K562 (cell line): ENCODE measurements at regions not wholly inside any gene's neighbourhood (a gene's known extent, or its start where the extent isn't known, plus 50 kb on each side); places are given as distances from the start of the nearest gene placed in this dataset.

Experiments
- ATAC-seq: fragments of 200-7000 bp; cut with Tn5 transposase; 3 replicates; pipeline ENCODE4 v1.9.1; 2020; ENCODE audit warnings: moderate library complexity
- BruUV-seq: library from RNA; stranded (reverse); fragments of 400-500 nt; replicated peaks from 2 replicates; lab custom pipeline; 2021; lab: Mats Ljungman, UMichigan
- CTCF ChIA-PET: fragments of 300-600 bp; formaldehyde crosslinking; extraction: SDS; loops from one replicate; lab custom pipeline; 2021; ENCODE audit warnings: low intra/inter-chr PET ratio; lab: Yijun Ruan, JAX
- POLR2A ChIA-PET: fragments of 300-600, 350-650 bp; sonication (Branson Sonifier 250); formaldehyde crosslinking; extraction: SDS; loops from one replicate; lab custom pipeline; 2021; ENCODE audit warnings: antibody characterized with exemption, inconsistent platforms; lab: Yijun Ruan, JAX
- DNase-seq, 4 experiments: peaks; one replicate each; pipeline versions ENCODE4 v3.0.0 to v3.0.0-alpha.2; 2011 to 2018; ENCODE audit warnings: low spot score in 3 of 4, mixed read lengths in 3 of 4; ENCODE audit errors: extremely low read depth in 1 of 4
- FAIRE-seq: peaks from 2 replicates; lab custom pipeline; 2011; peaks lifted over from hg19 to GRCh38; lab: Jason Lieb, UNC
- H2AFZ ChIP-seq: 2 replicates; pipeline ENCODE4 v1.6.0; 2011; ENCODE audit warnings: low read depth, low read length, control low read depth, inconsistent platforms
- H3K27ac ChIP-seq: fragments of 200-600 bp; 3 replicates; pipeline ENCODE4 v1.8.0; 2011; ENCODE audit warnings: low read depth, mild to moderate bottlenecking, control low read depth, inconsistent platforms, low read length, moderate library complexity, mixed read lengths; ENCODE audit errors: extremely low read depth
- H3K27me3 ChIP-seq, 2 experiments: fragments of 300-600 bp in 1 of 2; 2 replicates in 1 of 2; 3 replicates in 1 of 2; pipeline versions ENCODE4 v1.6.0 to v1.8.0; 2011; ENCODE audit warnings: inconsistent platforms in 2 of 2, low read length in 2 of 2, mild to moderate bottlenecking in 1 of 2, mixed read lengths in 1 of 2, moderate library complexity in 1 of 2; ENCODE audit not compliant: control insufficient read depth in 2 of 2, insufficient read depth in 2 of 2
- H3K36me3 ChIP-seq: fragments of 300-600 bp; 3 replicates; pipeline ENCODE4 v1.8.0; 2011; ENCODE audit warnings: mild to moderate bottlenecking, low read length, inconsistent platforms; ENCODE audit not compliant: control insufficient read depth, insufficient read depth
- H3K4me1 ChIP-seq, 2 experiments: fragments of 200-600 bp in 1 of 2; replicated peaks in 1 of 2; 2 replicates in 1 of 2; 3 replicates in 1 of 2; pipeline versions ENCODE4 v1.5.1 to v1.8.0; 2011; ENCODE audit warnings: inconsistent platforms in 2 of 2, low read length in 2 of 2, mild to moderate bottlenecking in 1 of 2, mixed read lengths in 1 of 2, moderate library complexity in 1 of 2; ENCODE audit not compliant: control insufficient read depth in 2 of 2, insufficient read depth in 2 of 2
- H3K4me2 ChIP-seq: 2 replicates; pipeline ENCODE4 v1.6.1; 2011; ENCODE audit warnings: low read length, control low read depth, inconsistent platforms, mixed read lengths; ENCODE audit not compliant: insufficient read depth
- H3K4me3 ChIP-seq: fragments of 200-600 bp; sonication (generic), shearing (Covaris generic); 2 replicates; pipeline ENCODE4 v1.5.1; 2016; ENCODE audit warnings: control low read depth, inconsistent platforms
- H3K79me2 ChIP-seq: fragments of 200-600 bp; 3 replicates; pipeline ENCODE4 v1.8.0; 2011; ENCODE audit warnings: low read length, inconsistent platforms; ENCODE audit not compliant: control insufficient read depth, insufficient read depth
- H3K9ac ChIP-seq, 2 experiments: 2 replicates each; pipeline versions ENCODE4 v1.6.0 to v1.6.1; 2011; ENCODE audit warnings: low read depth in 2 of 2, low read length in 2 of 2, control low read depth in 1 of 2, inconsistent platforms in 1 of 2, mild to moderate bottlenecking in 1 of 2, mixed read lengths in 1 of 2; ENCODE audit not compliant: insufficient read depth in 1 of 2
- H3K9me1 ChIP-seq: one replicate; pipeline ENCODE4 v1.6.0; 2011; ENCODE audit warnings: inconsistent platforms, mild to moderate bottlenecking, low read length, moderate library complexity; ENCODE audit not compliant: control insufficient read depth, insufficient read depth
- H3K9me3 ChIP-seq: replicated peaks from 2 replicates; pipeline ENCODE4 v1.5.1; 2011; ENCODE audit warnings: low read depth, low read length, inconsistent platforms; ENCODE audit not compliant: control insufficient read depth, insufficient read depth
- H4K20me1 ChIP-seq: replicated peaks from 2 replicates; pipeline ENCODE4 v1.6.1; 2011; ENCODE audit warnings: low read length, inconsistent platforms, mixed read lengths; ENCODE audit not compliant: control insufficient read depth, insufficient read depth
- ASH1L ChIP-seq: fragments of 450-650 bp; IDR thresholded peaks from 2 replicates; pipeline ENCODE4 v1.6.1; 2018; ENCODE audit warnings: borderline replicate concordance, mild to moderate bottlenecking, low read depth; ENCODE audit not compliant: partially characterized antibody
- CTBP1 ChIP-seq: fragments of 450-650 bp; IDR thresholded peaks from 2 replicates; pipeline ENCODE4 v1.6.1; 2016; ENCODE audit warnings: borderline replicate concordance
- ESRRA ChIP-seq: fragments of 450-650 bp; IDR thresholded peaks from 2 replicates; pipeline ENCODE4 v1.6.1; 2014; ENCODE audit warnings: low read depth, mild to moderate bottlenecking, moderate library complexity, borderline replicate concordance
- MAFK ChIP-seq: IDR thresholded peaks from 2 replicates; pipeline ENCODE4 v1.6.1; 2011; ENCODE audit warnings: low read length, improper control_type of control experiment
- MCM3 ChIP-seq: fragments of 450-650 bp; IDR thresholded peaks from 2 replicates; pipeline ENCODE4 v1.6.1; 2016
- MCM7 ChIP-seq, 2 experiments: fragments of 450-650 bp; IDR thresholded peaks; 2 replicates each; pipeline ENCODE4 v1.6.1; 2016 to 2018
- PTRF ChIP-seq: fragments of 450-650 bp; IDR thresholded peaks from 2 replicates; pipeline ENCODE4 v1.6.1; 2016; ENCODE audit warnings: mild to moderate bottlenecking, missing genetic modification characterization, missing compliant biosample characterization
- SIRT6 ChIP-seq: IDR thresholded peaks from one replicate; pipeline ENCODE4 v1.6.1; 2012; ENCODE audit warnings: low read depth, mild to moderate bottlenecking, control low read depth, inconsistent platforms, low read length, moderate library complexity
- TAF7 ChIP-seq: fragments of 450-650 bp; IDR thresholded peaks from 2 replicates; pipeline ENCODE4 v1.6.1; 2016; ENCODE audit warnings: missing genetic modification characterization, missing compliant biosample characterization
- TFAP4 ChIP-seq: sonication (generic); formaldehyde crosslinking; IDR thresholded peaks from 2 replicates; pipeline ENCODE4 v1.8.0; 2022; ENCODE audit warnings: missing genetic modification reagents, mild to moderate bottlenecking, moderate library complexity, borderline replicate concordance
- USF1 ChIP-seq: sonication (generic); formaldehyde crosslinking; IDR thresholded peaks from 2 replicates; pipeline ENCODE4 v1.9.0; 2022; ENCODE audit warnings: mild to moderate bottlenecking, missing genetic modification reagents
- ZFP30 ChIP-seq: fragments of 250-450 bp; sonication (Bioruptor Pico); IDR thresholded peaks from 2 replicates; pipeline ENCODE4 v1.8.0; 2022; ENCODE audit warnings: moderate library complexity, mild to moderate bottlenecking, inconsistent platforms, borderline replicate concordance
- ZNF133 ChIP-seq: fragments of 250-450 bp; sonication (Bioruptor Pico); IDR thresholded peaks from 2 replicates; pipeline ENCODE4 v1.4.0; 2020; ENCODE audit warnings: mild to moderate bottlenecking
- ZNF75A ChIP-seq: fragments of 450-650 bp; formaldehyde crosslinking; IDR thresholded peaks from 2 replicates; pipeline ENCODE4 v1.4.0; 2020; ENCODE audit warnings: mild to moderate bottlenecking
- ZNF830 ChIP-seq: fragments of 250-450 bp; sonication (Bioruptor Pico); IDR thresholded peaks from 2 replicates; pipeline ENCODE4 v1.5.0; 2021; ENCODE audit warnings: mild to moderate bottlenecking
- WGBS: fragments of 100-300 bp; shearing (Covaris generic); methylation state at CpG from one replicate; pipeline ENCODE4 v1.1.6; 2016; ENCODE audit warnings: low coverage, mixed read lengths; ENCODE audit not compliant: insufficient coverage; ENCODE audit errors: missing lambda C conversion rate; 5-methylcytosine and 5-hydroxymethylcytosine counted together
- in situ Hi-C: fragments of 300-500 bp; cut with MboI; formaldehyde crosslinking; loops from 4 replicates; pipeline ENCODE4 v1.15.0; 2018; ENCODE audit warnings: inconsistent platforms, mixed read lengths
- intact Hi-C: fragments of 100-400 bp; cut with micrococcal nuclease; formaldehyde crosslinking; loops from 2 replicates; pipeline ENCODE4 v1.14.2; 2022

GRCh38 chr2:193566276-193566675 is 1371.5 kb upstream of the TMEFF2 start:
- DNase-seq (no peak), FAIRE-seq (no peak), ATAC-seq (no peak)
- no peak for TF ChIP-seq ESRRA
- TF ChIP-seq ZNF75A: no peak
- TF ChIP-seq ZNF830 (CRISPR knock-in tag): no peak
- no peak for TF ChIP-seq TFAP4
- no peak for TF ChIP-seq MCM7 (IDR thresholded peaks at IDR 0.05)
- no peak for TF ChIP-seq ZNF133 (CRISPR knock-in tag)
- TF ChIP-seq MAFK: no peak
- TF ChIP-seq TAF7 (tag): no peak
- H3K9me1 ChIP-seq: no peaks in the 10 kb centered on the region
- no peaks in the 10 kb centered on the region for H3K79me2 ChIP-seq
- no peak overlapping the region for H3K4me3 ChIP-seq
- H2AFZ ChIP-seq: no peak overlapping the region
- 0% methylated on average over 2 of the region's 2 CpGs for WGBS
- intact Hi-C loops (no loop called here), in situ Hi-C loops (no loop called here)
- no peak overlapping the region for H3K4me2 ChIP-seq
- no peak overlapping the region for H3K27ac ChIP-seq
- H3K9me3 ChIP-seq: no peaks in the 10 kb centered on the region
- no TSS peak for BruUV-seq
- H4K20me1 ChIP-seq: no peaks in the 10 kb centered on the region
- ChIA-PET POLR2A (no interaction called here), CTCF (no interaction called here)
- H3K27me3 ChIP-seq: no peaks in the 10 kb centered on the region
- H3K36me3 ChIP-seq: no peaks in the 10 kb centered on the region
- no peaks in the 10 kb centered on the region for H3K4me1 ChIP-seq
- no peak overlapping the region for H3K9ac ChIP-seq

- intact Hi-C loops (no loop called here), in situ Hi-C loops (no loop called here)
- H3K36me3 ChIP-seq: no peaks in the 10 kb centered on the region
- no peak overlapping the region for H3K27ac ChIP-seq
- DNase-seq (no peak), FAIRE-seq (no peak), ATAC-seq (no peak)
- H3K9ac ChIP-seq: no peak overlapping the region
- H3K4me1 ChIP-seq: no peaks in the 10 kb centered on the region
- H4K20me1 ChIP-seq: no peaks in the 10 kb centered on the region
- ChIA-PET CTCF (no interaction called here), POLR2A (no interaction called here)
- H3K4me2 ChIP-seq: no peak overlapping the region
- H3K9me3 ChIP-seq: no peaks in the 10 kb centered on the region
- no peaks in the 10 kb centered on the region for H3K27me3 ChIP-seq
- H2AFZ ChIP-seq: no peak overlapping the region
- H3K9me1 ChIP-seq: no peaks in the 10 kb centered on the region
- BruUV-seq: no TSS peak
- TF ChIP-seq CTBP1 (no peak), MCM3 (no peak), ZFP30 (CRISPR knock-in tag) (no peak), USF1 (CRISPR knock-in tag) (no peak), SIRT6 (no peak), PTRF (tag) (no peak), ASH1L (no peak)
- no peaks in the 10 kb centered on the region for H3K79me2 ChIP-seq
- H3K4me3 ChIP-seq: no peak overlapping the region
Observed at GRCh38 chr2:193562031-193562430, 1367.3 kb upstream of the TMEFF2 start.
